HCT116 (cell line): ENCODE measurements at regions not wholly inside any gene's neighbourhood (a gene's known extent, or its start where the extent isn't known, plus 50 kb on each side); places are given as distances from the start of the nearest gene placed in this dataset.

Source experiments
- ATAC-seq: fragments of 200-7000 bp; cut with Tn5 transposase; 2 replicates; pipeline ENCODE4 v1.9.1; 2020; ENCODE audit warnings: mild to moderate bottlenecking, moderate library complexity
- BruUV-seq: library from RNA; stranded (reverse); fragments of 400-500 nt; replicated peaks from 2 replicates; lab custom pipeline; 2021; lab: Mats Ljungman, UMichigan
- CTCF ChIA-PET: fragments of 300-600 bp; sonication (Branson Sonifier 250); formaldehyde crosslinking; loops from one replicate; lab custom pipeline; 2021; ENCODE audit warnings: antibody characterized with exemption; lab: Charles Lee
- POLR2A ChIA-PET: fragments of 300-600, 350-600 bp; sonication (Branson Sonifier 250); formaldehyde crosslinking; loops from one replicate; lab custom pipeline; 2021; ENCODE audit warnings: antibody characterized with exemption; lab: Charles Lee
- RAD21 ChIA-PET, 2 experiments: fragments of 300-600 bp; sonication (Branson Sonifier 250); formaldehyde crosslinking; loops; one replicate each; lab custom pipeline; 2023; ENCODE audit warnings: low total read pairs in 2 of 2; ENCODE audit not compliant: uncharacterized antibody in 2 of 2, unreplicated experiment in 2 of 2, low non-redundant PET in 1 of 2; lab: Charles Lee
- DNase-seq: peaks from one replicate; pipeline ENCODE4 v3.0.0-alpha.2; 2010; ENCODE audit warnings: low read depth, low spot score
- H2AFZ ChIP-seq: fragments of 200-600 bp; shearing (Covaris generic), sonication (generic); 2 replicates; pipeline ENCODE4 v1.6.1; 2017; ENCODE audit warnings: low read depth, mixed run types, mixed read lengths, antibody characterized with exemption, low read length; ENCODE audit not compliant: poor library complexity, severe bottlenecking
- H3K27ac ChIP-seq: 2 replicates; pipeline ENCODE4 v1.5.1; 2012; ENCODE audit warnings: low read depth, low read length
- H3K27me3 ChIP-seq: fragments of 200-600 bp; sonication (generic); 2 replicates; pipeline ENCODE4 v1.6.1; 2016; ENCODE audit warnings: mixed run types, low read length, mixed read lengths; ENCODE audit not compliant: insufficient read depth
- H3K36me3 ChIP-seq, 2 experiments: fragments of 200-500 bp in 1 of 2; fragments of 200-600 bp in 1 of 2; sonication (Bioruptor generic) in 1 of 2; sonication (generic) in 1 of 2; 2 replicates each; pipeline versions ENCODE4 v1.5.1 to v1.6.1; 2014 to 2016; ENCODE audit warnings: low read length in 2 of 2, inconsistent platforms in 1 of 2, mixed read lengths in 1 of 2, mixed run types in 1 of 2; ENCODE audit not compliant: insufficient read depth in 2 of 2, control insufficient read depth in 1 of 2
- H3K4me1 ChIP-seq, 2 experiments: fragments of 200-600 bp in 1 of 2; sonication (generic) in 1 of 2; 2 replicates each; pipeline versions ENCODE4 v1.5.1 to v1.6.1; 2012 to 2017; ENCODE audit warnings: low read length in 2 of 2, inconsistent platforms in 1 of 2, mild to moderate bottlenecking in 1 of 2, mixed read lengths in 1 of 2, mixed run types in 1 of 2, moderate library complexity in 1 of 2; ENCODE audit not compliant: insufficient read depth in 2 of 2, control insufficient read depth in 1 of 2
- H3K4me2 ChIP-seq: fragments of 200-600 bp; sonication (generic); 2 replicates; pipeline ENCODE4 v1.6.1; 2017; ENCODE audit warnings: mixed run types, low read length, mixed read lengths
- H3K4me3 ChIP-seq, 2 experiments: fragments of 200-600 bp in 1 of 2; sonication (generic) in 1 of 2; replicated peaks in 1 of 2; 2 replicates each; pipeline ENCODE4 v1.5.1; 2011 to 2016; ENCODE audit warnings: low read length in 2 of 2, control low read depth in 1 of 2, low read depth in 1 of 2, mild to moderate bottlenecking in 1 of 2, mixed read lengths in 1 of 2, mixed run types in 1 of 2
- H3K79me2 ChIP-seq: fragments of 200-600 bp; sonication (generic); 2 replicates; pipeline ENCODE4 v1.6.1; 2017; ENCODE audit warnings: mild to moderate bottlenecking, mixed run types, low read length, moderate library complexity, mixed read lengths; ENCODE audit not compliant: insufficient read depth
- H3K9ac ChIP-seq: fragments of 200-600 bp; sonication (generic); 2 replicates; pipeline ENCODE4 v1.6.1; 2016; ENCODE audit warnings: low read length, mixed read lengths
- H3K9me2 ChIP-seq: fragments of 200-600 bp; sonication (generic), shearing (Covaris generic); 2 replicates; pipeline ENCODE4 v1.6.1; 2017; ENCODE audit warnings: mixed run types, mild to moderate bottlenecking, moderate library complexity; ENCODE audit not compliant: insufficient read depth
- H3K9me3 ChIP-seq, 2 experiments: fragments of 200-500 bp in 1 of 2; fragments of 200-600 bp in 1 of 2; sonication (Bioruptor generic) in 1 of 2; sonication (generic) in 1 of 2; 2 replicates each; pipeline ENCODE4 v1.6.1; 2014 to 2017; ENCODE audit warnings: low read length in 2 of 2, mixed read lengths in 2 of 2, inconsistent platforms in 1 of 2, low read depth in 1 of 2, mild to moderate bottlenecking in 1 of 2, mixed run types in 1 of 2, moderate library complexity in 1 of 2; ENCODE audit not compliant: control insufficient read depth in 1 of 2, insufficient read depth in 1 of 2
- H4K20me1 ChIP-seq: fragments of 200-600 bp; sonication (generic), shearing (Covaris generic); 2 replicates; pipeline ENCODE4 v1.6.1; 2017; ENCODE audit warnings: mixed run types, mild to moderate bottlenecking, moderate library complexity; ENCODE audit not compliant: insufficient read depth
- ATF3 ChIP-seq: IDR thresholded peaks from 2 replicates; pipeline ENCODE4 v1.6.1; 2012
- CBX3 ChIP-seq: IDR thresholded peaks from 2 replicates; pipeline ENCODE4 v1.6.1; 2012; ENCODE audit warnings: low read depth
- CEBPB ChIP-seq: IDR thresholded peaks from 2 replicates; pipeline ENCODE4 v1.6.1; 2012; ENCODE audit warnings: low read depth
- CTCF ChIP-seq, 3 experiments: fragments of 200-600 bp in 1 of 3; sonication (generic) in 1 of 3; IDR thresholded peaks in 2 of 3; conservative IDR thresholded peaks in 1 of 3; 2 replicates each; pipeline ENCODE4 v1.5.1; 2012 to 2017; ENCODE audit warnings: low read depth in 2 of 3, low read length in 2 of 3, antibody characterized with exemption in 1 of 3, borderline replicate concordance in 1 of 3, control low read depth in 1 of 3, mild to moderate bottlenecking in 1 of 3, mixed read lengths in 1 of 3, mixed run types in 1 of 3, moderate library complexity in 1 of 3; ENCODE audit not compliant: insufficient read depth in 1 of 3
- EZH2phosphoT487 ChIP-seq: fragments of 200-600 bp; IDR thresholded peaks from 2 replicates; pipeline ENCODE4 v1.6.1; 2018; ENCODE audit warnings: antibody characterized with exemption, borderline replicate concordance
- FOSL1 ChIP-seq: IDR thresholded peaks from 2 replicates; pipeline ENCODE4 v1.6.1; 2012; ENCODE audit warnings: low read depth
- JUND ChIP-seq: IDR thresholded peaks from 2 replicates; pipeline ENCODE4 v1.6.1; 2012
- POLR2A ChIP-seq: IDR thresholded peaks from 2 replicates; pipeline ENCODE4 v1.7.0; 2011; ENCODE audit warnings: borderline replicate concordance; ENCODE audit not compliant: insufficient read depth, insufficient read length; ENCODE audit errors: extremely low read depth
- SP1 ChIP-seq: IDR thresholded peaks from 2 replicates; pipeline ENCODE4 v1.6.1; 2012; ENCODE audit warnings: low read depth
- SRF ChIP-seq: IDR thresholded peaks from 2 replicates; pipeline ENCODE4 v1.6.1; 2012; ENCODE audit warnings: low read depth
- TCF7L2 ChIP-seq: IDR thresholded peaks from 2 replicates; pipeline ENCODE4 v1.7.0; 2011; ENCODE audit warnings: borderline replicate concordance, inconsistent platforms; ENCODE audit not compliant: insufficient read depth, insufficient read length; ENCODE audit errors: extremely low read depth
- YY1 ChIP-seq: IDR thresholded peaks from 2 replicates; pipeline ENCODE4 v1.6.1; 2011; ENCODE audit warnings: low read length, low read depth, moderate library complexity, mild to moderate bottlenecking; ENCODE audit not compliant: insufficient replicate concordance; ENCODE audit errors: extremely low read depth
- intact Hi-C: fragments of 100-400 bp; cut with micrococcal nuclease; formaldehyde crosslinking; loops from 2 replicates; pipeline ENCODE4 v1.10.0; 2022

GRCh38 chr12:87642245-87642644 lies 387.0 kb downstream of the C12orf50 start:
- no peak overlapping the region for H3K4me2 ChIP-seq
- H3K4me3 ChIP-seq: no peak overlapping the region
- ChIA-PET CTCF (no interaction called here), RAD21 (no interaction called here), POLR2A (no interaction called here)
- H3K79me2 ChIP-seq: no peaks in the 10 kb centered on the region
- H3K27ac ChIP-seq: no peak overlapping the region
- no peaks in the 10 kb centered on the region for H3K9me2 ChIP-seq
- DNase-seq: no peak
- H3K9ac ChIP-seq: no peak overlapping the region
- H2AFZ ChIP-seq: no peak overlapping the region
- intact Hi-C loops: no loop called here
- no peaks in the 10 kb centered on the region for H3K36me3 ChIP-seq
- H3K27me3 ChIP-seq: no peaks in the 10 kb centered on the region
- no TSS peak for BruUV-seq
- no peaks in the 10 kb centered on the region for H3K4me1 ChIP-seq
- no peaks in the 10 kb centered on the region for H3K9me3 ChIP-seq
- no peak for TF ChIP-seq POLR2A
- TF ChIP-seq FOSL1: no peak
- no peak for TF ChIP-seq JUND
- no peak for TF ChIP-seq ATF3
- TF ChIP-seq SP1: no peak
- TF ChIP-seq YY1: no peak
- TF ChIP-seq EZH2phosphoT487: no peak
- TF ChIP-seq CTCF (IDR thresholded peaks at IDR 0.05 in 2 of 3, conservative IDR thresholded peaks at IDR 0.05 in 1 of 3; ENCODE audit: borderline replicate concordance in 1 of 3, insufficient read depth in 1 of 3, low read depth in 2 of 3, low read length in 2 of 3): no peak
- TF ChIP-seq CBX3: no peak
- TF ChIP-seq TCF7L2: no peak
- no peak for TF ChIP-seq SRF
- no peak for TF ChIP-seq CEBPB
- no peak for ATAC-seq
- H4K20me1 ChIP-seq: no peaks in the 10 kb centered on the region
